ENCODE measurements at regions not wholly inside any gene's neighbourhood (a gene's known extent, or its start where the extent isn't known, plus 50 kb on each side); places are given as distances from the start of the nearest gene placed in this dataset.
A peak's percentile ranks its signal among the peaks of the same experiment; 100 is the strongest.

DNA sequence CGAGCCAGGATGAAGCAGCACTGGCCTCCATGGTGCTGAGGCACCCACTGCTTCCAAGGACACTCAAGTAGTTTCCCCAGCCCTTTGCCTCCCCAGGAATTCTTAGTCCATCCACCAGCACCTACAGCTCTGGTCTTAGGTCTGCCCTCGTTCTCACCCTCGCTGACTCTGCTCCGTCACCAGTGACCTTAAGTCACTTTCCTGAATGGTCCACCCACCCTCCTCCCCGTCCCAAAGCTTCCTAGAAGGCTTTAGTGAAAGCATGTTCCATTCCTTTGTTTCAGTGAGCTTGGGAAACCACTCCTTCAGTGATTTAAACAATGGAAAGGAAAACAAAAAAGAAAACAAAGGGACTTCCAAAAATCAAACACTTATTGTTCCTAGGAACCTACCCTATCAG lies 54.6 kb upstream of the MAP3K1 start:
- ChIA-PET POLR2A (ENCODE audit: unreplicated experiment) (no interaction called here), CTCF (interaction anchor here (1.1 kb wide), 1 partner anchor 77 kb away, joined by 4 read pairs; no protein-coding TSS in a partner anchor)
- Histone ChIP-seq H3K9me2 (ENCODE audit: insufficient read depth) (no peaks in the 10 kb centered on the region), H3K27me3 (ENCODE audit: insufficient read depth, low read depth) (no peaks in the 10 kb centered on the region), H3F3A (ENCODE audit: insufficient read depth, low read depth) (peaks cover 45% of the 10 kb centered on the region), H3K4me2 (no peak overlapping the region), H3K36me3 (ENCODE audit: low read depth) (no peaks in the 10 kb centered on the region), H3K79me2 (ENCODE audit: low read depth) (no peaks in the 10 kb centered on the region), H3K4me1 (replicated peaks; ENCODE audit: insufficient read depth) (peaks cover 77% of the 10 kb centered on the region), H3K27ac (no peak overlapping the region), H3K9me3 (ENCODE audit: insufficient read depth, low read depth) (no peaks in the 10 kb centered on the region), H3K4me3 (no peak overlapping the region), H2AFZ (no peak overlapping the region), H4K20me1 (ENCODE audit: insufficient read depth) (no peaks in the 10 kb centered on the region)
- no TSS peak for BruUV-seq (replicated peaks)
- no peak for TF ChIP-seq EZH2 (IDR thresholded peaks at IDR 0.05; ENCODE audit: low read depth)
- TF ChIP-seq, protein P1, sequence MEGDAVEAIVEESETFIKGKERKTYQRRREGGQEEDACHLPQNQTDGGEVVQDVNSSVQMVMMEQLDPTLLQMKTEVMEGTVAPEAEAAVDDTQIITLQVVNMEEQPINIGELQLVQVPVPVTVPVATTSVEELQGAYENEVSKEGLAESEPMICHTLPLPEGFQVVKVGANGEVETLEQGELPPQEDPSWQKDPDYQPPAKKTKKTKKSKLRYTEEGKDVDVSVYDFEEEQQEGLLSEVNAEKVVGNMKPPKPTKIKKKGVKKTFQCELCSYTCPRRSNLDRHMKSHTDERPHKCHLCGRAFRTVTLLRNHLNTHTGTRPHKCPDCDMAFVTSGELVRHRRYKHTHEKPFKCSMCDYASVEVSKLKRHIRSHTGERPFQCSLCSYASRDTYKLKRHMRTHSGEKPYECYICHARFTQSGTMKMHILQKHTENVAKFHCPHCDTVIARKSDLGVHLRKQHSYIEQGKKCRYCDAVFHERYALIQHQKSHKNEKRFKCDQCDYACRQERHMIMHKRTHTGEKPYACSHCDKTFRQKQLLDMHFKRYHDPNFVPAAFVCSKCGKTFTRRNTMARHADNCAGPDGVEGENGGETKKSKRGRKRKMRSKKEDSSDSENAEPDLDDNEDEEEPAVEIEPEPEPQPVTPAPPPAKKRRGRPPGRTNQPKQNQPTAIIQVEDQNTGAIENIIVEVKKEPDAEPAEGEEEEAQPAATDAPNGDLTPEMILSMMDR (conservative IDR thresholded peaks at IDR 0.05), result no peak
- intact Hi-C loops (cut with micrococcal nuclease; ENCODE audit: unreplicated experiment), result no loop called here
- no peak for DNase-seq

GRCh38 chr5:56759521-56760216 lies 55.7 kb upstream of the MAP3K1 start:
- ChIA-PET CTCF (interaction anchor here (1.1 kb wide), 1 partner anchor 79 kb away, joined by 4 read pairs; no protein-coding TSS in a partner anchor), POLR2A (ENCODE audit: unreplicated experiment) (interaction anchor here (0.6 kb wide), 2 partner anchors 55 to 489 kb away, joined by 3 to 4 read pairs; no protein-coding TSS in a partner anchor)
- Histone ChIP-seq H3K36me3 (ENCODE audit: low read depth) (no peaks in the 10 kb centered on the region), H3K9me2 (ENCODE audit: insufficient read depth) (no peaks in the 10 kb centered on the region), H3K79me2 (ENCODE audit: low read depth) (no peaks in the 10 kb centered on the region), H3F3A (ENCODE audit: insufficient read depth, low read depth) (peaks cover 36% of the 10 kb centered on the region), H3K27me3 (ENCODE audit: insufficient read depth, low read depth) (no peaks in the 10 kb centered on the region), H3K9me3 (ENCODE audit: insufficient read depth, low read depth) (no peaks in the 10 kb centered on the region), H3K4me3 (no peak overlapping the region), H3K4me2 (peak overlapping the region; percentile 35), H3K27ac (peak overlapping the region; percentile 41; the same call in 1 of the 2 replicates), H2AFZ (no peak overlapping the region), H3K4me1 (replicated peaks; ENCODE audit: insufficient read depth) (peaks cover 71% of the 10 kb centered on the region), H4K20me1 (ENCODE audit: insufficient read depth) (no peaks in the 10 kb centered on the region)
- TF ChIP-seq, protein P1 (conservative IDR thresholded peaks at IDR 0.05), result no peak
- TF ChIP-seq EZH2 (IDR thresholded peaks at IDR 0.05; ENCODE audit: low read depth), result no peak
- intact Hi-C loops (cut with micrococcal nuclease; ENCODE audit: unreplicated experiment), result loop anchor here (5.0 kb wide), 3 partner anchors 92 to 232 kb away; no protein-coding TSS in a partner anchor
- DNase-seq, result peak; percentile 61 to 88
- no TSS peak for BruUV-seq (replicated peaks)

- peak overlapping the region; percentile 39 for H3K4me2 ChIP-seq
- H4K20me1 ChIP-seq (ENCODE audit: insufficient read depth), result no peaks in the 10 kb centered on the region
- H3K36me3 ChIP-seq (ENCODE audit: low read depth), result no peaks in the 10 kb centered on the region
- H3K79me2 ChIP-seq (ENCODE audit: low read depth), result no peaks in the 10 kb centered on the region
- TF ChIP-seq, protein P1 (conservative IDR thresholded peaks at IDR 0.05), result no peak
- TF ChIP-seq EZH2 (IDR thresholded peaks at IDR 0.05; ENCODE audit: low read depth), result no peak
- peaks cover 12% of the 10 kb centered on the region for H3F3A ChIP-seq (ENCODE audit: insufficient read depth, low read depth)
- no peaks in the 10 kb centered on the region for H3K27me3 ChIP-seq (ENCODE audit: insufficient read depth, low read depth)
- CTCF ChIA-PET, result no interaction called here
- H3K4me1 ChIP-seq (replicated peaks; ENCODE audit: insufficient read depth), result peaks cover 48% of the 10 kb centered on the region
- no peaks in the 10 kb centered on the region; the same call in 1 of the 2 replicates for H3K9me3 ChIP-seq (ENCODE audit: insufficient read depth, low read depth)
- intact Hi-C loops (cut with micrococcal nuclease; ENCODE audit: unreplicated experiment), result loop anchor here (1.0 to 5.0 kb wide), 6 partner anchors 58 to 266 kb away; partner anchors contain the start of gene MAP3K1
- peak; percentile 94 to 95 for DNase-seq
- 0 out of 2 replicates have a peak overlapping the region, but pooled peaks have one; percentile 13 for H3K4me3 ChIP-seq
- BruUV-seq (replicated peaks), result no TSS peak
- peak overlapping the region; percentile 65 for H3K27ac ChIP-seq
- 0 out of 2 replicates have a peak overlapping the region, but pooled peaks have one; percentile 3 for H2AFZ ChIP-seq
- H3K9me2 ChIP-seq (ENCODE audit: insufficient read depth), result no peaks in the 10 kb centered on the region
- POLR2A ChIA-PET (ENCODE audit: unreplicated experiment), result interaction anchor here (0.6 to 1.0 kb wide), 2 partner anchors 24 to 609 kb away, joined by 3 to 32 read pairs; no protein-coding TSS in a partner anchor
Measured at GRCh38 chr5:56757077-56757476, 58.3 kb upstream of the MAP3K1 start.

Data from PC-9 (cell line).